ENCODE measurements at regions not wholly inside any gene's neighbourhood (a gene's known extent, or its start where the extent isn't known, plus 50 kb on each side); places are given as distances from the start of the nearest gene placed in this dataset.

DNA sequence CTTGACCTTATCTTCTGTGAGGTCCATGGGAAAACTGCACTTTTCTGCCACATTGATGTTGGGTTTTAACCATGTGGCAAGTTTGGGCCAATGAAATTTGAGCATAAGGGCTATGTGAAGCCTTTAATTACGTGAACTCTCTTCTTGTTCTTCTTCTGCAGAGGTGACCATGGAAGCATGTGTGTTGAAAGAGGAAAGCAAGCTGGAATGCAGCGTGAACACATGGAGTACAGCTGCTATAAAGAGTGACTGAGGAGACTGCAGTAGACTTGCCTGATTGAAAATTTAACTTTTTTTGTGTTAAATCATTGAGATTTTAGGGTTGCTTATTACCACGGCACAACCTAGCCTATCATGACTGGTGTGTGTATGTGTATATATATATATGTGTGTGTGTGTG is 347.3 kb downstream of the ZIC1 start:
- Histone ChIP-seq H3K9ac (no peak overlapping the region), H3K27me3 (ENCODE audit: control insufficient read depth, insufficient read depth, low read length) (no peaks in the 10 kb centered on the region), H3K36me3 (ENCODE audit: control insufficient read depth, insufficient read depth, low read length) (no peaks in the 10 kb centered on the region), H3K4me1 (no peaks in the 10 kb centered on the region), H2AFZ (no peak overlapping the region), H3K27ac (no peak overlapping the region), H3K9me3 (ENCODE audit: control insufficient read depth, low read length) (no peaks in the 10 kb centered on the region), H3K79me2 (no peaks in the 10 kb centered on the region), H3K4me2 (ENCODE audit: low read length) (no peak overlapping the region), H3K4me3 (ENCODE audit: low read depth, low read length) (no peak overlapping the region)
- TF ChIP-seq CTCF (IDR thresholded peaks at IDR 0.05): no peak

GRCh38 chr3:147757866-147758265 is 348.7 kb downstream of the ZIC1 start:
- Histone ChIP-seq H3K4me1 (no peaks in the 10 kb centered on the region), H2AFZ (no peak overlapping the region), H3K27ac (no peak overlapping the region), H3K36me3 (ENCODE audit: control insufficient read depth, insufficient read depth, low read length) (no peaks in the 10 kb centered on the region), H3K27me3 (ENCODE audit: control insufficient read depth, insufficient read depth, low read length) (no peaks in the 10 kb centered on the region), H3K4me2 (ENCODE audit: low read length) (no peak overlapping the region), H3K9ac (no peak overlapping the region), H3K79me2 (no peaks in the 10 kb centered on the region), H3K9me3 (ENCODE audit: control insufficient read depth, low read length) (no peaks in the 10 kb centered on the region), H3K4me3 (ENCODE audit: low read depth, low read length) (no peak overlapping the region)
- TF ChIP-seq CTCF (IDR thresholded peaks at IDR 0.05): no peak

- no peak for TF ChIP-seq CTCF (IDR thresholded peaks at IDR 0.05)
- Histone ChIP-seq H3K4me2 (ENCODE audit: low read length) (no peak overlapping the region), H3K4me3 (ENCODE audit: low read depth, low read length) (no peak overlapping the region), H3K36me3 (ENCODE audit: control insufficient read depth, insufficient read depth, low read length) (no peaks in the 10 kb centered on the region), H2AFZ (no peak overlapping the region), H3K79me2 (no peaks in the 10 kb centered on the region), H3K27me3 (ENCODE audit: control insufficient read depth, insufficient read depth, low read length) (no peaks in the 10 kb centered on the region), H3K4me1 (no peaks in the 10 kb centered on the region), H3K9me3 (ENCODE audit: control insufficient read depth, low read length) (no peaks in the 10 kb centered on the region), H3K27ac (no peak overlapping the region), H3K9ac (no peak overlapping the region)
These were observed 349.6 kb downstream of the ZIC1 start for GRCh38 chr3:147758771-147759170.

DNA sequence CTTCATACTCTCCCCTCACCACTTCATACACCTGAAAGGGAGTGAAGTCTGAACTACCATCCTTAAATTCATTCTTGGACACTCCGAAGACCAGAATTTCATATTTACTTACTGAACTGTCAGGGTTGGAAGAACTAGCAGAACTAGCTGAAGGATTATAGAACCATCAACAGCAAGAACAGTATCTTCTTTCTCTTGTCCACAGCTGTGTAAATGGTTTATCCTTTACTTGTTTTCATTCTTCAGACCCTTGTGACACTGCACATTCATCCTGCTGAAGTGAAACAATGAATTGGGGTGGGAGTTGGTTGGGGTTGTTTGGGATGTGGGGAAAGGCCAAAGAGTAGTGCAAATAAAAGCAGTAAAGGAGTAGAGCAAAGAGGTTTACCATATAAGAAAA is 350.9 kb downstream of the ZIC1 start:
- Histone ChIP-seq H3K27ac (no peak overlapping the region), H3K9me3 (ENCODE audit: control insufficient read depth, low read length) (no peaks in the 10 kb centered on the region), H3K9ac (no peak overlapping the region), H3K79me2 (no peaks in the 10 kb centered on the region), H3K4me1 (no peaks in the 10 kb centered on the region), H2AFZ (no peak overlapping the region), H3K27me3 (ENCODE audit: control insufficient read depth, insufficient read depth, low read length) (no peaks in the 10 kb centered on the region), H3K4me2 (ENCODE audit: low read length) (no peak overlapping the region), H3K36me3 (ENCODE audit: control insufficient read depth, insufficient read depth, low read length) (no peaks in the 10 kb centered on the region), H3K4me3 (ENCODE audit: low read depth, low read length) (no peak overlapping the region)
- TF ChIP-seq CTCF (IDR thresholded peaks at IDR 0.05): no peak

GRCh38 chr3:147760941-147761340 is 351.8 kb downstream of the ZIC1 start:
- Histone ChIP-seq H3K79me2 (no peaks in the 10 kb centered on the region), H3K27ac (no peak overlapping the region), H2AFZ (no peak overlapping the region), H3K4me2 (ENCODE audit: low read length) (no peak overlapping the region), H3K9me3 (ENCODE audit: control insufficient read depth, low read length) (no peaks in the 10 kb centered on the region), H3K4me3 (ENCODE audit: low read depth, low read length) (no peak overlapping the region), H3K36me3 (ENCODE audit: control insufficient read depth, insufficient read depth, low read length) (no peaks in the 10 kb centered on the region), H3K4me1 (no peaks in the 10 kb centered on the region), H3K9ac (no peak overlapping the region), H3K27me3 (ENCODE audit: control insufficient read depth, insufficient read depth, low read length) (no peaks in the 10 kb centered on the region)
- TF ChIP-seq CTCF (IDR thresholded peaks at IDR 0.05): no peak

Measured in parathyroid adenoma (tissue), 2 donors.